IMR-90 (cell line): ENCODE measurements at regions not wholly inside any gene's neighbourhood (a gene's known extent, or its start where the extent isn't known, plus 50 kb on each side); places are given as distances from the start of the nearest gene placed in this dataset.

Experiments used
- ATAC-seq: fragments of 200-7000 bp; cut with Tn5 transposase; 2 replicates; pipeline ENCODE4 v1.9.1; 2020; ENCODE audit warnings: low read depth, mild to moderate bottlenecking, moderate library complexity
- BruUV-seq: library from RNA; stranded (reverse); fragments of 400-500 nt; replicated peaks from 2 replicates; lab custom pipeline; 2021; lab: Mats Ljungman, UMichigan
- CTCF ChIA-PET: fragments of 300-600 bp; formaldehyde crosslinking; extraction: SDS; loops from one replicate; lab custom pipeline; 2021; ENCODE audit warnings: antibody characterized with exemption; lab: Yijun Ruan, JAX
- POLR2A ChIA-PET: fragments of 300-600 bp; sonication (Branson Sonifier 250); formaldehyde crosslinking; loops from one replicate; lab custom pipeline; 2022; ENCODE audit warnings: antibody characterized with exemption; ENCODE audit not compliant: unreplicated experiment; lab: Charles Lee
- DNase-seq: peaks from one replicate; pipeline ENCODE4 v3.0.0; 2013
- H2AFZ ChIP-seq: replicated peaks from 2 replicates; pipeline ENCODE3; 2013; ENCODE audit warnings: low read length, mild to moderate bottlenecking; ENCODE audit not compliant: poor library complexity
- H2AK5ac ChIP-seq: 2 replicates; pipeline ENCODE4 v1.6.1; 2013; ENCODE audit warnings: low read depth, low read length, inconsistent platforms
- H2AK9ac ChIP-seq: replicated peaks from 2 replicates; pipeline ENCODE3; 2013; ENCODE audit warnings: mild to moderate bottlenecking, low read depth, low read length, moderate library complexity; ENCODE audit not compliant: poor library complexity
- H2BK120ac ChIP-seq: 2 replicates; pipeline ENCODE4 v1.6.1; 2013; ENCODE audit warnings: low read depth, low read length, inconsistent platforms
- H2BK15ac ChIP-seq: 3 replicates; pipeline ENCODE4 v1.6.1; 2013; ENCODE audit warnings: low read depth, low read length, inconsistent platforms
- H2BK20ac ChIP-seq: 2 replicates; pipeline ENCODE4 v1.6.1; 2013; ENCODE audit warnings: low read depth, mild to moderate bottlenecking, inconsistent platforms, low read length, moderate library complexity
- H2BK5ac ChIP-seq: 2 replicates; pipeline ENCODE4 v1.6.1; 2013; ENCODE audit warnings: mild to moderate bottlenecking, low read depth, low read length, inconsistent platforms; ENCODE audit not compliant: poor library complexity, severe bottlenecking
- H3K14ac ChIP-seq: replicated peaks from 2 replicates; pipeline ENCODE4 v1.6.1; 2013; ENCODE audit warnings: low read depth, low read length, inconsistent platforms
- H3K18ac ChIP-seq: 2 replicates; pipeline ENCODE4 v1.6.1; 2013; ENCODE audit warnings: low read depth, low read length, control low read depth
- H3K23ac ChIP-seq: 2 replicates; pipeline ENCODE4 v1.6.1; 2013; ENCODE audit warnings: low read depth, low read length, inconsistent platforms
- H3K27ac ChIP-seq: 2 replicates; pipeline ENCODE4 v1.5.1; 2013; ENCODE audit warnings: mild to moderate bottlenecking, control low read depth, low read length; ENCODE audit not compliant: insufficient read depth
- H3K27me3 ChIP-seq: 2 replicates; pipeline ENCODE4 v1.6.1; 2013; ENCODE audit warnings: low read length; ENCODE audit not compliant: control insufficient read depth, insufficient read depth
- H3K36me3 ChIP-seq: 2 replicates; pipeline ENCODE4 v1.6.1; 2013; ENCODE audit warnings: low read length, mixed read lengths; ENCODE audit not compliant: control insufficient read depth, insufficient read depth
- H3K4ac ChIP-seq: 2 replicates; pipeline ENCODE4 v1.6.1; 2013; ENCODE audit warnings: low read depth, low read length, inconsistent platforms
- H3K4me1 ChIP-seq: 2 replicates; pipeline ENCODE4 v1.6.1; 2013; ENCODE audit warnings: low read length, mixed read lengths; ENCODE audit not compliant: control insufficient read depth, insufficient read depth
- H3K4me2 ChIP-seq: 2 replicates; pipeline ENCODE4 v1.6.1; 2013; ENCODE audit warnings: low read depth, mild to moderate bottlenecking, control low read depth, low read length, moderate library complexity
- H3K4me3 ChIP-seq: 2 replicates; pipeline ENCODE4 v1.5.1; 2013; ENCODE audit warnings: low read depth, mild to moderate bottlenecking, control low read depth, low read length, moderate library complexity; ENCODE audit not compliant: insufficient read depth
- H3K56ac ChIP-seq: 2 replicates; pipeline ENCODE4 v1.6.1; 2013; ENCODE audit warnings: low read length, inconsistent platforms; ENCODE audit not compliant: insufficient read depth; ENCODE audit errors: extremely low read depth
- H3K79me1 ChIP-seq, 2 experiments: 2 replicates each; pipeline ENCODE4 v1.6.1; 2013; ENCODE audit warnings: low read length in 2 of 2, inconsistent platforms in 1 of 2, low read depth in 1 of 2
- H3K9ac ChIP-seq: 2 replicates; pipeline ENCODE4 v1.6.1; 2013; ENCODE audit warnings: low read depth, low read length, control low read depth
- H3K9me1 ChIP-seq: 2 replicates; pipeline ENCODE4 v1.6.1; 2013; ENCODE audit warnings: low read length, inconsistent platforms; ENCODE audit not compliant: insufficient read depth
- H3K9me3 ChIP-seq: 2 replicates; pipeline ENCODE4 v1.6.1; 2013; ENCODE audit warnings: low read length; ENCODE audit not compliant: control insufficient read depth, insufficient read depth
- H4K20me1 ChIP-seq: 2 replicates; pipeline ENCODE4 v1.6.1; 2013; ENCODE audit warnings: low read length, inconsistent platforms; ENCODE audit not compliant: insufficient read depth
- H4K5ac ChIP-seq: 2 replicates; pipeline ENCODE4 v1.6.1; 2013; ENCODE audit warnings: mild to moderate bottlenecking, low read depth, low read length, control low read depth
- H4K8ac ChIP-seq, 2 experiments: 2 replicates each; pipeline ENCODE4 v1.6.1; 2013; ENCODE audit warnings: low read depth in 2 of 2, low read length in 2 of 2, control low read depth in 1 of 2, inconsistent platforms in 1 of 2
- H4K91ac ChIP-seq: 2 replicates; pipeline ENCODE4 v1.6.1; 2013; ENCODE audit warnings: low read depth, low read length, inconsistent platforms; ENCODE audit not compliant: insufficient read depth
- CEBPB ChIP-seq: IDR thresholded peaks from 2 replicates; pipeline ENCODE4 v1.6.1; 2012; ENCODE audit warnings: low read depth, low read length, improper control_type of control experiment
- CHD1 ChIP-seq: IDR thresholded peaks from 2 replicates; pipeline ENCODE4 v1.6.1; 2012; ENCODE audit warnings: low read depth, low read length, improper control_type of control experiment
- FOS ChIP-seq: fragments of 150-350 bp; IDR thresholded peaks from 2 replicates; pipeline ENCODE4 v1.6.1; 2016; ENCODE audit warnings: low read depth, low read length
- MAFK ChIP-seq: IDR thresholded peaks from 2 replicates; pipeline ENCODE4 v1.6.1; 2012; ENCODE audit warnings: low read depth, low read length, improper control_type of control experiment
- MXI1 ChIP-seq: IDR thresholded peaks from 2 replicates; pipeline ENCODE4 v1.6.1; 2012; ENCODE audit warnings: low read depth, mild to moderate bottlenecking, low read length, moderate library complexity, borderline replicate concordance
- POLR2A ChIP-seq: IDR thresholded peaks from 2 replicates; pipeline ENCODE4 v1.6.1; 2012; ENCODE audit warnings: mild to moderate bottlenecking, low read depth, low read length
- RCOR1 ChIP-seq: IDR thresholded peaks from 2 replicates; pipeline ENCODE4 v1.6.1; 2012; ENCODE audit warnings: mild to moderate bottlenecking, low read length, improper control_type of control experiment; ENCODE audit not compliant: insufficient replicate concordance
- RFX5 ChIP-seq: IDR thresholded peaks from 2 replicates; pipeline ENCODE4 v1.8.0; 2012; ENCODE audit warnings: low read depth, mild to moderate bottlenecking, low read length, moderate library complexity
- SMC3 ChIP-seq: fragments of 150-350 bp; IDR thresholded peaks from 2 replicates; pipeline ENCODE4 v1.6.1; 2016; ENCODE audit warnings: low read depth, mild to moderate bottlenecking, antibody characterized with exemption, low read length, moderate library complexity
- WGBS, 2 experiments: methylation state at CpG; one replicate each; pipeline versions ENCODE4 v1.1.5 to v1.1.7; 2013; ENCODE audit warnings: missing lambda C conversion rate in 2 of 2; ENCODE audit not compliant: insufficient read length in 1 of 2; ENCODE audit errors: extremely low coverage in 2 of 2; 5-methylcytosine and 5-hydroxymethylcytosine counted together
- dilution Hi-C: fragments of 300-500 bp; cut with HindIII; formaldehyde crosslinking; loops from one replicate; pipeline ENCODE4 v1.14.3; 2018; ENCODE audit warnings: low sequenced_read_pairs; ENCODE audit not compliant: unreplicated experiment
- in situ Hi-C: fragments of 300-500 bp; cut with MboI; formaldehyde crosslinking; loops from 3 replicates; pipeline ENCODE4 v1.14.3; 2019; ENCODE audit warnings: low sequenced_read_pairs, inconsistent platforms, mixed read lengths
- intact Hi-C: fragments of 100-400 bp; cut with micrococcal nuclease; formaldehyde crosslinking; loops from 2 replicates; pipeline ENCODE4 v1.10.0; 2022
- TF ChIP-seq, protein P1 (sequence below): fragments of 150-350 bp; IDR thresholded peaks from 2 replicates; pipeline ENCODE4 v1.6.1; 2016; ENCODE audit warnings: low read depth, mild to moderate bottlenecking, low read length, moderate library complexity, borderline replicate concordance
- TF ChIP-seq, protein P2 (sequence below): fragments of 150-350 bp; IDR thresholded peaks from 2 replicates; pipeline ENCODE4 v1.6.1; 2017; ENCODE audit warnings: mild to moderate bottlenecking, antibody characterized with exemption, low read length, low read depth

- no peaks in the 10 kb centered on the region for H3K9me3 ChIP-seq
- no peak overlapping the region for H3K18ac ChIP-seq
- H3K9me1 ChIP-seq, result no peaks in the 10 kb centered on the region
- dilution Hi-C loops (no loop called here), in situ Hi-C loops (no loop called here), intact Hi-C loops (no loop called here)
- no peaks in the 10 kb centered on the region for H3K4me1 ChIP-seq
- peaks cover 10% of the 10 kb centered on the region for H3K27me3 ChIP-seq
- WGBS, 2 experiments, result no CpG with 5 or more reads among the region's 1 CpG
- H2AK5ac ChIP-seq, result no peak overlapping the region
- no peak for ATAC-seq
- H4K91ac ChIP-seq, result no peak overlapping the region
- H3K36me3 ChIP-seq, result no peaks in the 10 kb centered on the region
- H2BK5ac ChIP-seq, result no peak overlapping the region
- H4K20me1 ChIP-seq, result no peaks in the 10 kb centered on the region
- ChIA-PET CTCF (no interaction called here), POLR2A (no interaction called here)
- no peak overlapping the region for H2BK120ac ChIP-seq
- H2AK9ac ChIP-seq, result no peak overlapping the region
- no peak overlapping the region for H3K4ac ChIP-seq
- no peak overlapping the region for H3K4me2 ChIP-seq
- H3K14ac ChIP-seq, result no peak overlapping the region
- BruUV-seq, result no TSS peak
- H3K56ac ChIP-seq, result no peak overlapping the region
- no peak overlapping the region for H2BK15ac ChIP-seq
- TF ChIP-seq RCOR1 (no peak), RFX5 (no peak), MAFK (no peak), POLR2A (no peak), CHD1 (no peak), MXI1 (no peak), FOS (no peak), CEBPB (no peak), SMC3 (no peak)
- TF ChIP-seq, protein P1, sequence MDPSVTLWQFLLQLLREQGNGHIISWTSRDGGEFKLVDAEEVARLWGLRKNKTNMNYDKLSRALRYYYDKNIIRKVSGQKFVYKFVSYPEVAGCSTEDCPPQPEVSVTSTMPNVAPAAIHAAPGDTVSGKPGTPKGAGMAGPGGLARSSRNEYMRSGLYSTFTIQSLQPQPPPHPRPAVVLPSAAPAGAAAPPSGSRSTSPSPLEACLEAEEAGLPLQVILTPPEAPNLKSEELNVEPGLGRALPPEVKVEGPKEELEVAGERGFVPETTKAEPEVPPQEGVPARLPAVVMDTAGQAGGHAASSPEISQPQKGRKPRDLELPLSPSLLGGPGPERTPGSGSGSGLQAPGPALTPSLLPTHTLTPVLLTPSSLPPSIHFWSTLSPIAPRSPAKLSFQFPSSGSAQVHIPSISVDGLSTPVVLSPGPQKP, result no peak
- TF ChIP-seq, protein P2, sequence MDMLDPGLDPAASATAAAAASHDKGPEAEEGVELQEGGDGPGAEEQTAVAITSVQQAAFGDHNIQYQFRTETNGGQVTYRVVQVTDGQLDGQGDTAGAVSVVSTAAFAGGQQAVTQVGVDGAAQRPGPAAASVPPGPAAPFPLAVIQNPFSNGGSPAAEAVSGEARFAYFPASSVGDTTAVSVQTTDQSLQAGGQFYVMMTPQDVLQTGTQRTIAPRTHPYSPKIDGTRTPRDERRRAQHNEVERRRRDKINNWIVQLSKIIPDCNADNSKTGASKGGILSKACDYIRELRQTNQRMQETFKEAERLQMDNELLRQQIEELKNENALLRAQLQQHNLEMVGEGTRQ, result no peak
- H3K79me1 ChIP-seq, result no peaks in the 10 kb centered on the region
- H4K8ac ChIP-seq, result no peak overlapping the region
- H3K23ac ChIP-seq, result no peak overlapping the region
- no peak overlapping the region for H3K27ac ChIP-seq
- H3K9ac ChIP-seq, result no peak overlapping the region
- no peak overlapping the region for H4K5ac ChIP-seq
- no peak overlapping the region for H2AFZ ChIP-seq
- no peak overlapping the region for H3K4me3 ChIP-seq
- no peak overlapping the region for H2BK20ac ChIP-seq
- no peak for DNase-seq
These were observed 102.6 kb downstream of the CD164 start for GRCh38 chr6:109279628-109280027.
